HPDE6-E6E7 (cell line): ENCODE measurements at regions not wholly inside any gene's neighbourhood (a gene's known extent, or its start where the extent isn't known, plus 50 kb on each side); places are given as distances from the start of the nearest gene placed in this dataset.
"Not testable (repeated sequence)": the region's sequence is repeated elsewhere in the genome, so short reads cannot be mapped to it uniquely, and the experiment has no call there.

Experiments
- DNase-seq: peaks from one replicate; pipeline ENCODE4 v3.0.0; 2011; ENCODE audit warnings: missing footprints; ENCODE audit errors: extremely low spot score

- no peak for DNase-seq
These were observed 222.8 kb downstream of the FOXD2 start for GRCh38 chr1:47660622-47661021.

GRCh38 chr1:47661040-47661439 lies 223.2 kb downstream of the FOXD2 start:
- DNase-seq: no peak

DNA sequence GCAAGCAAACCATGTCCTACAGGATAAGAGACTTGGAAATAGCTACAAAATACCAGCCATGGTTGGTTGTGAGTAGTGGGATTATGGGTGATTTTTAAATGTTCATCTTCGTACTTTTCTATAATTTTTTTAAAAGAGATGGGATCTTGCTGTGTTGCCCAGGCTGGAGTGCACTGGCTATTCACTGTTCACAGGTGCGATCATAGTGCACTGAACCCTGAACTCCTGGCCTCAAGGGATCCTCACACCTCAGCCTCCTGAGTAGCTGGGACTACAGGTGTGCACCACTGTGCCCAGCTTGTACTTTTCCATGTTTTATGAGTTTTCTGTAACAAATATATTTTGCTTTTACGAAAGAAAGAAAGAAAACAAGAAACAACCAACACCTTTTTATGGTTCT lies 224.2 kb downstream of the FOXD2 start:
- no peak for DNase-seq

- no peak for DNase-seq
These were observed 225.4 kb downstream of the FOXD2 start for GRCh38 chr1:47663286-47663685.

DNA sequence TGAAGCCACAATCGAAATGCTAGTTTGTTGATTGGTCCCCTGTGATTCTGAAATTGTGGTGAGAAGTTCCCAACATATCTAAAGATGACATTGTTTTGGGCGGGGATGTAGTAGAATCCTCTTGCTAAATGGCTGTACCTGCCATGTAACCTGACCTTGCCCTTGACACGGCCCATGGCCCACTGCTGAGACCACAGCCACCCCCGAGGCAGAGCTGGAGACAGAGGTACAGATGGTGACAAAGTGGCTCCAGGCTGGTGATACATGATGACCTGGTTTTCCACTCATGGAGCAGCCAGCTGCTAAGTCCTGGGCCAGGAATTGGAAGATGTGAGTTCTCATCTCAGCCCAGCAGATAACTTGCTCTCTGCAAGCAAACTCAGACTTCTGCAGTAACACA lies 226.5 kb downstream of the FOXD2 start:
- no peak for DNase-seq

DNA sequence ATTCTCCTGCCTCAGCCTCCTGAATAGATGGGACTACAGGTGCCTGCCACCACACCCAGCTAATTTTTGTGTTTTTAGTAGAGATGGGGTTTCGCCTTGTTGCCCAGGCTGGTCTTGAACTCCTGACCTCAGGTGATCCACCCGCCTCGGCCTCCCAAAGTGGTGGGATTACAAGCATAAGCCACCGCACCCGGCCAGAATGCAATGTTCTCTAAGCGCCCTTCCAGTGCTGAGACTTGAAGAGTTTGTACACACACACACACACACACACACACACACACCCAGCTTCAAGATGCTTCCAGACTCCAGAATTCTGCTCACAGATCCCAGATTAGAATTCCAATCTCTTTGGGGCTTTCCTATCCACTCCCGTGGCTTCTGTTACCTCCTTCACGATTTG lies 227.1 kb downstream of the FOXD2 start:
- not testable (repeated sequence) for DNase-seq

DNA sequence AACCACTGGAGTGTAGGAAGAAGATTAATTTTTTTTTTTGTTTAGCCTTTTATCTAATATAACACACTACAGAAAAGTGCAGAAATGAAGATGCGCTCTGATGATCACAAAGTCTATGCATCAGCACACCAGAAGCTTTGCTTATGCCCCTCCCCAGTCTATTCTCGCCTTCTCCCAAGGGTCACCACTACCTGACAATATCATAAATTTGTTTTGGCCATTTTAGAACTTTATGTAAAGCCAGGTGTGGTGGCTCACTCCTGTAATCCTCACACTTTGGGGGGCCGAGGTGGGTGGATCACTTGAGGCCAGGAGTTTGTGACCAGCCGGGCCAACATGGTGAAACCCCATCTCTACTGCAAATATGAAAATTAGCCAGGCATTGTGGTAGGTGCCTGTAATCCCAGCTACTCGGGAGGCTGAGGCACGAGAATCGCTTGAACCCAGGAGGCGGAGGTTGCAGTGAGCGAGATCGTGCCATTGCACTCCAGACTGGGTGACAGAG lies 231.3 kb downstream of the FOXD2 start:
- DNase-seq: no peak

- no peak for DNase-seq
These were observed 234.8 kb downstream of the FOXD2 start for GRCh38 chr1:47672622-47673021.

DNA sequence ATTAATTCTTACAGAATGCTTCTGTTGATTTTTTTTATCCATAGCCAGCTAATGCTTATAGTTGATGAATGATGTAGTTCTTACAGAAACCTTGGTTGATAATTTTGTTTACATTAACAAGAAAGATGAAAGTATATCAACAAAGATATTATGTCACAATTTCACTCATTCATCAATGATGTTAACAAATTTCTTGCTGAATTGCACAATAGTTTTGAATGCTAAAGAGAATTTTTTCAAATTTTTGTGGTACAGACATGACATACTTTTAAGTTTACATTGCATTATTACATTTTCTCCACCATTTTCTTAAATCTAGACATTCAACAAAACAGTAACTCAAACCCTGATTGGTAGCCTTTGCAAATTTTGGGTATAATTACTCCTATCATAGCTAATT lies 236.3 kb downstream of the FOXD2 start:
- DNase-seq: no peak

DNA sequence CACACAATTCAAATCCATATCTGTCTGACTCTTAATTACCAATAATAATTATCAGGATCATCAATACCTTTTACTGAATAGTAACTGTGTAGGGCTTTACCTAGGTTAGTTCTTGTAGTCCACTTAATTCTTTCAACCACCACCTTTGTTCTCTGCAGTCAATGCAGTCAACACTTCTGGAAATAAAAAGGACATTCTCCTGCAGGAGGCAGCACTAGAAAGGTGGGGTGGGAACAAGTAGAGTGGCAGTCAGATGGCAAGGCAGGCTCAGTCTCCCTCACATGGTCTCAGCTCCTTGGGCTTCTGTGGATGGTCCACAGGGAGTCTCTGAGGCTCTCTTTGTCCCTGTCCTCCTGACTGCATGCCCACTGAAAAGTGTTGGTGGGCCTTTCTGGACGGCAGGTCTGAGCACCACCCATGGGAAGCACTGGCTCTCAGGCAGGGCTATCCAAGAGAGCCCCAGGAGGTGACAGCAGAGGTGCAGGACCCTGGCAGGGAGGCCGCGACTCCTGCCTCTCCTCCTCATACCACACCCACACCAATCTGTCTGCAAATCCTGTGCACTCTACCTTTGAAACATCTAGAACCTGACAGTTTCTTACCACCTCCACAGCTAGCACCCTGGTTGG lies 237.3 kb downstream of the FOXD2 start:
- DNase-seq: no peak

DNA sequence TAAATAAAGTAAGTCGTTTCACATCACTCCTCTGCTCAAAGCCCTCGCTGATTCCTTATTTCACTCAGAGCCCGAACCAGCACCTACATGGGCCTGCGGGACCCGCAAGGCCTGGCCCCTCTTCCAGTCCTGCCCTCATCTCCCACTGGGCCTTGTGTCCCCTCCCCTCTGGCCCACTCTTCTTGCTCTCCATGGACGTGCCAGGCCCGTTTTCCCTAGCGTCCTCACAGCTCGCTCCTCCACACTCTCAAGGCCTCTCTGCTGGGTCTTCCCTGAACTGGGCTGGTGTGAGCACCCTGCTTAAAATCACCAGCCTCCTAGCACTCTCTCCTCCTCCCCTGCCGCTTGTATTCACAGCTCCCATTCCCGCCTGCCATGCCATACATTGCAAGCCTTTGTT lies 237.9 kb downstream of the FOXD2 start:
- no peak for DNase-seq

DNA sequence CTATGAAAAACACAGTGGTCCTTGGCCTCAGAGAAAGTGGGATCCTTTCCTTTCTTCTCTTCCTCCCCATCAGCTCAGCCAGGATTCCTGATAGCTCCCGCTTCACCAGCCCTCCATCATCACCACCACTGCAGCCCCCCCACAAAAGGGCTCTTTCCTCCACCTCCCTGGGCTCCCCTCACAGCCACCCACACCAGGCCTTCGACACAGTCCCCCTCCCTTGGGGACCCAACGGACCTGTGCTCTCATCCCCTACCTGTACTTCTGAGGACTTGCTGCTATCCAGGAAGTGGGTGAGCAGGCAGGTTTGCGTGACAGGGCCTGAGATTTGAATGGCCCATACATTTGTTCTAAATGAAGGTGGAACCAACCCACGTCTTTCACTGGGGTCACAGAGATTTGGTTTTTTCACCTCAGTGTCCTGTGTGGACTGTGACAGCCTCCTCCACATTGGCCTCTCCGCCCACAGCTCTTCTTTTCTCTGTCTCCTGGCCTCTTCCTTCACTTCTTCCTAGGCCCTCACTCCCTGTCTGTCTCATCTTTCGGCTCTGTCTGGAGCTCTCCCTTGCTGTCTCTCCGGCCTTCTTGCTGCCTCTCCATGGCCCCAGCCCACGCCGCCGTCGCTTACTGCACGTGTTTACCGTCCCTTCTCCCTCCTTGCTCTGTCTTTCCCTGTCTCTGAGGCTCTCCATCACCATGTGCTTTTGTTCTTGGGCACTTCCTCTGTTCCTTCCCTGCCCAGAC lies 238.6 kb downstream of the FOXD2 start:
- no peak for DNase-seq

DNA sequence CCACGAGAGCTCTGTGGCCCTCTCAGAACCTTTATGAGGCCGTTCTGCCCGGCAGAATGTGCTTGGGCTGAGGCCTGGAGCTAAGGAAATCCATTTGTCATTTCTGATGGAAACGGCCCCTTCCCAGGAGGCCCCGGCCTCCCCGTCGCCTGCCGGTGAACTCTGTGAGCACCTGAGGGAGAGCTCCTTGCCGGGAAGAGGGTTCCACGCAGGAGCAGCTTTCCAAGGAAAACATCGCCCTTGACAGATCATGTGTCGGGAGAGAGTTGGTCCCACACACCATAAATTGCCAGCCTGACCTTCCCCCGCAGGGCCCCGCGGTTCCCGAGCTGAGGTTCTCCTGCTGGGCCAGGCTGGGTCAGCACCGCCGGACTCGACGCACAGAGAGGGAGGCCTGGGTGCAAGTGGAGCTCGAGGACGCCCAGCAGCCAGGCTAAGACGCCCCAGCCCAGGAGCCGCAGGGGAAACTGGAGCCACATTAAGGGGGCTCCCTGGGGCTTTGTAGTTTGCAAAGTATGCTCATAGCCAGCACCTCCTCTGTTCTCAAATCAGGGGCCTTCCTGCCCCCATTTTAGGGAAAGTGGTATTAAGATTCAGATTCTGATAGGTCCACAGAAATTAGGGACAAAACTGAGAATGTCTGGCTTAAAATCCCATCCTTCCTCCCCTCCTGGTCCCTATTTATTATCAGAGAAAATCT lies 239.5 kb downstream of the FOXD2 start:
- DNase-seq: no peak

- DNase-seq: no peak
These were observed 240.7 kb downstream of the FOXD2 start for GRCh38 chr1:47678464-47678980.

DNA sequence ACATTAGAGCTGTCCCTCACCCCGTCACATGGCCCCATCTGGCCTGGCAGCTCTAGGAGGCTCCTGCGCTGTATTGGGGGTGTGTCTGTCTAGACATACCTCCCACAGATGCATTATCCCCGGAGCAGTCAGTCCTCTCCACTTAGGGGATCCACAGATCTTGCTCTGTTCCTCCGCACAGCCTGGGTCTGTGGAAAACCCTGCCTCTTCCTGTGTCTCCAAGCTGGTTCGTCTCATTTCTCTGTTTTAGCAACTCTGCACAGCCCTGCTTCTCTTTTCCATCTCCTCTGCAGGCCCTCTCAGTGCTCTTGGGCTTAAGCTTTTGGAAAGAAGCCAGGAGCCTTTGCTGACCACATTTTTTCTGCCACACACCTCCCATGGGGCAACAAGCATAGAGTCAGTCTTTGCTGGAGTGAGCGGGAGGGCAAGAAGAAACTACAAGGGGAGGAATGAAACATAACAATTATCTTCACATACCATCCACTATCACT lies 241.5 kb downstream of the FOXD2 start:
- no peak for DNase-seq

- DNase-seq: no peak
These were observed 242.0 kb downstream of the FOXD2 start for GRCh38 chr1:47679826-47680225.

GRCh38 chr1:47680815-47681475 lies 243.1 kb downstream of the FOXD2 start:
- no peak for DNase-seq

GRCh38 chr1:47681735-47682134 lies 243.9 kb downstream of the FOXD2 start:
- DNase-seq: no peak

DNA sequence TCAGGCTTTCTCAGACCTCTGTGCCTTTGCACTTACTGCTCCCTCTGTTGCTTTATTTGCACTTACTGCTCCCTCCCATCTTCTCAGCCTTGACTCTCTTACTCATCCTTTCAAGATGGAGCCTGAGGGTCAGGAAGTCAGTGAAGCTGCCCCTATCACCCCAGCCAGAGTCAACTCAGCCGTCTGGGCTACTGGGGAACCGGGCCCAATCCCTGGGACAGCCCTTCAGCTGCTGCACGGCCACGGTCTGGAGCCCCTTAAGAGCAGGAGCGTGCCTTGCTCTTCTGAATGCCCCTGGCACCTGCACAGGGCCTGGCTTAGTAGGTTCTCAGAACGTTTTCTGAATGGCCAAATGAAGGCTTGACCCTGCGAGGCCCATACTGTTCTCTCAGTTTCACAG lies 244.4 kb downstream of the FOXD2 start:
- no peak for DNase-seq

DNA sequence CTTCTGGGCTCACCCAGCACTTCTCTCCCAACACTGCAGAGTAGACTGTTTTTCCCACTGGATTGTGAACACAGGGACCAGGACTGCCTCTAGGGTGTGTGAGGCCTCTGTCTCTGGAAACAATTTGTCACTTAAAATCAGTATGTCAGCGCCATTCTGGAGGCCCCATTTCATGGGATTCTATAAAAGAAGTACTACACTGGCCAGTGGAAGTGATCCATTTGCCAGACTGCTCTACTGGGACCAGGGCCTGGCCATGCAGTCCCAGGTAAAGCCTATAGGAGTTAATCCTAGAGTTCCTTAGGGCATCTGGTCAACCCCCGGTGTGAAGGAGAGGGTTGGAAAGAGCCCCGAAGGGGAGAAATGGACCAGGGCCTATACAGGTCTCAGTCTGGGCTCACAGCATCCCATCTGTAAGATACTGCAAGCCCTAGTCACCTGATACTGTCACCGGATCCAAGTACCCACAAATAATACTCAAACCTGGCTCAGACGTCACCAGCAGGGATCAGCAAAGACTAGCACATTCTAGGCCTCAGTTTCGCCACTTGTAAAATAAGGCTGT lies 245.0 kb downstream of the FOXD2 start:
- DNase-seq: no peak

- DNase-seq: no peak
These were observed 245.6 kb downstream of the FOXD2 start for GRCh38 chr1:47683401-47683800.

- DNase-seq: no peak
These were observed 246.7 kb downstream of the FOXD2 start for GRCh38 chr1:47684518-47684917.
